Transverse colon (tissue), 4 donors: ENCODE measurements at regions not wholly inside any gene's neighbourhood (a gene's known extent, or its start where the extent isn't known, plus 50 kb on each side); places are given as distances from the start of the nearest gene placed in this dataset.
A peak's percentile ranks its signal among the peaks of the same experiment; 100 is the strongest.

Experiments
- DNase-seq: peaks from one replicate; pipeline ENCODE4 v3.0.0-alpha.2; 2019
- H3K27ac ChIP-seq, 4 donors: fragments of 200-600 bp; sonication (generic); 2 replicates each; pipeline ENCODE4 v1.5.1; 2016 to 2018; ENCODE audit warnings: inconsistent platforms in 4 of 4
- H3K27me3 ChIP-seq: fragments of 200-600 bp; sonication (generic); 2 replicates; pipeline ENCODE4 v1.5.1; 2017; ENCODE audit warnings: inconsistent platforms
- H3K36me3 ChIP-seq, 4 donors: fragments of 200-600 bp; sonication (generic); 2 replicates each; pipeline ENCODE4 v1.5.1; 2017 to 2019; ENCODE audit warnings: inconsistent platforms in 4 of 4
- H3K4me1 ChIP-seq, 4 donors: fragments of 200-600 bp; sonication (generic); 2 replicates each; pipeline ENCODE4 v1.5.1; 2017 to 2020; ENCODE audit warnings: inconsistent platforms in 4 of 4
- H3K4me3 ChIP-seq, 4 donors: fragments of 200-600 bp; sonication (generic); 1 replicate in 1 of 4; 2 replicates in 3 of 4; pipeline versions ENCODE4 v1.5.1 to v1.6.1; 2017 to 2019; ENCODE audit warnings: inconsistent platforms in 4 of 4
- H3K9me3 ChIP-seq, 2 donors: fragments of 200-600 bp; sonication (generic); 2 replicates each; pipeline ENCODE4 v1.5.1; 2017 to 2019; ENCODE audit warnings: inconsistent platforms in 2 of 2
- CTCF ChIP-seq, 5 experiments: fragments of 200-600 bp in 3 of 5; fragments of 450-650 bp in 2 of 5; sonication (generic) in 3 of 5; IDR thresholded peaks; 1 replicate in 2 of 5; 2 replicates in 3 of 5; pipeline ENCODE4 v1.5.1; 2016 to 2017; ENCODE audit warnings: antibody characterized with exemption in 5 of 5, inconsistent platforms in 3 of 5, mild to moderate bottlenecking in 2 of 5, moderate library complexity in 1 of 5
- EP300 ChIP-seq: sonication (generic); formaldehyde crosslinking; IDR thresholded peaks from one replicate; pipeline ENCODE4 v1.6.1; 2017; ENCODE audit warnings: antibody characterized with exemption, low read depth
- POLR2A ChIP-seq: fragments of 450-650 bp; IDR thresholded peaks from one replicate; pipeline ENCODE4 v1.6.1; 2016; ENCODE audit warnings: antibody characterized with exemption, mild to moderate bottlenecking, moderate library complexity
- POLR2AphosphoS5 ChIP-seq, 3 donors: sonication (generic); formaldehyde crosslinking; IDR thresholded peaks; one replicate each; pipeline ENCODE4 v1.6.1; 2016; ENCODE audit warnings: antibody characterized with exemption in 3 of 3
- WGBS, 2 donors: methylation state at CpG; one replicate each; pipeline ENCODE4 v1.1.5; 2018; ENCODE audit warnings: low coverage in 1 of 2; 5-methylcytosine and 5-hydroxymethylcytosine counted together
- in situ Hi-C, 4 donors: fragments of 200-750 bp; cut with MboI; loops; one replicate each; pipeline versions ENCODE4 v1.15.0 to v1.15.1; 2017; ENCODE audit warnings: low sequenced_read_pairs in 3 of 4, low pct_ligation_motif_present in 1 of 4, low pct_unique_long_range_greater_than_20kb in 1 of 4
- intact Hi-C: fragments of 100-400 bp; cut with DNase I; formaldehyde crosslinking; loops from one replicate; pipeline ENCODE4 v1.15.1; 2023; ENCODE audit warnings: low total_unique reads

GRCh38 chr4:128384091-128384520, 96.5 kb upstream of the PGRMC2 start:
- Histone ChIP-seq H3K27ac (peak overlapping the region in 3 of 4 donors; percentile 29 to 85 (median 37)), H3K9me3 (no peaks in the 10 kb centered on the region), H3K36me3 (no peaks in the 10 kb centered on the region), H3K27me3 (no peaks in the 10 kb centered on the region), H3K4me1 (peaks cover 2 to 41% (median 18%) of the 10 kb centered on the region in 4 donors), H3K4me3 (no peak overlapping the region)
- WGBS, 2 donors: 75 to 85% methylated on average over 2 of the region's 2 CpGs
- no peak for DNase-seq
- intact Hi-C loops (loop anchor here (10.0 kb wide), 1 partner anchor 171 kb away; no protein-coding TSS in a partner anchor), in situ Hi-C loops (no loop called here)
- TF ChIP-seq POLR2AphosphoS5 (IDR thresholded peaks at IDR 0.05) (peak in 1 of 3 donors; percentile 42), POLR2A (no peak)

GRCh38 chr4:128381748-128382559, 94.3 kb upstream of the PGRMC2 start:
- peak overlapping the region in 1 of 4 donors; percentile 24 for H3K27ac ChIP-seq
- peaks cover 2 to 33% (median 18%) of the 10 kb centered on the region in 4 donors for H3K4me1 ChIP-seq
- intact Hi-C loops: loop anchor here (10.0 kb wide), 1 partner anchor 173 kb away; no protein-coding TSS in a partner anchor
- WGBS, 2 donors: 46 to 48% methylated on average over 4 of the region's 4 CpGs
- H3K36me3 ChIP-seq: no peaks in the 10 kb centered on the region
- in situ Hi-C loops: no loop called here
- no peak for DNase-seq
- no peaks in the 10 kb centered on the region for H3K27me3 ChIP-seq
- TF ChIP-seq POLR2AphosphoS5 (IDR thresholded peaks at IDR 0.05) (no peak), CTCF (IDR thresholded peaks at IDR 0.05) (no peak), POLR2A (no peak), EP300 (no peak)
- peaks cover 0 to 4% of the 10 kb centered on the region in 2 donors for H3K9me3 ChIP-seq
- H3K4me3 ChIP-seq: no peak overlapping the region

GRCh38 chr4:128380306-128380705, 92.7 kb upstream of the PGRMC2 start:
- TF ChIP-seq POLR2AphosphoS5 (IDR thresholded peaks at IDR 0.05) (no peak), POLR2A (no peak), CTCF (IDR thresholded peaks at IDR 0.05) (no peak), EP300 (no peak)
- intact Hi-C loops: loop anchor here (10.0 kb wide), 1 partner anchor 174 kb away; no protein-coding TSS in a partner anchor
- DNase-seq: no peak
- H3K36me3 ChIP-seq: no peaks in the 10 kb centered on the region
- H3K9me3 ChIP-seq: peaks cover 0 to 4% of the 10 kb centered on the region in 2 donors
- H3K27ac ChIP-seq: no peak overlapping the region
- H3K4me1 ChIP-seq: peaks cover 2 to 18% (median 6%) of the 10 kb centered on the region in 4 donors
- in situ Hi-C loops: no loop called here
- no peaks in the 10 kb centered on the region for H3K27me3 ChIP-seq
- 92% methylated on average over 4 of the region's 4 CpGs; no CpG with 5 or more reads in 1 of the 2 donors for WGBS, 2 donors
- no peak overlapping the region for H3K4me3 ChIP-seq

GRCh38 chr4:128379860-128380259, 92.2 kb upstream of the PGRMC2 start:
- peak; percentile 28 for DNase-seq
- intact Hi-C loops: loop anchor here (10.0 kb wide), 1 partner anchor 175 kb away; no protein-coding TSS in a partner anchor
- peaks cover 0 to 13% (median 2%) of the 10 kb centered on the region in 4 donors for H3K4me1 ChIP-seq

More at GRCh38 chr4:128379860-128380259, 92.2 kb upstream of the PGRMC2 start:
- in situ Hi-C loops: no loop called here
- H3K27ac ChIP-seq: no peak overlapping the region
- 91% methylated on average over 3 of the region's 3 CpGs; no CpG with 5 or more reads in 1 of the 2 donors for WGBS, 2 donors
- H3K4me3 ChIP-seq: no peak overlapping the region
- H3K27me3 ChIP-seq: no peaks in the 10 kb centered on the region
- TF ChIP-seq POLR2A (no peak), POLR2AphosphoS5 (IDR thresholded peaks at IDR 0.05) (no peak), CTCF (IDR thresholded peaks at IDR 0.05) (peak; percentile 27 to 42 (median 34)), EP300 (no peak)
- peaks cover 0 to 4% of the 10 kb centered on the region in 2 donors for H3K9me3 ChIP-seq
- H3K36me3 ChIP-seq: no peaks in the 10 kb centered on the region
